ENCODE measurements at regions not wholly inside any gene's neighbourhood (a gene's known extent, or its start where the extent isn't known, plus 50 kb on each side); places are given as distances from the start of the nearest gene placed in this dataset.

- no peaks in the 10 kb centered on the region for H3K9me3 ChIP-seq
- no peaks in the 10 kb centered on the region for H3K4me1 ChIP-seq
- no peak overlapping the region for H3K27ac ChIP-seq
- no peaks in the 10 kb centered on the region for H3K36me3 ChIP-seq (ENCODE audit: low read depth, missing control alignments)
- no peaks in the 10 kb centered on the region for H3K27me3 ChIP-seq
- intact Hi-C loops (cut with DNase I; ENCODE audit: low total_unique reads), result no loop called here
- no peak for DNase-seq
- no peak overlapping the region for H3K4me3 ChIP-seq
- TF ChIP-seq POLR2A (IDR thresholded peaks at IDR 0.05) (no peak), CTCF (IDR thresholded peaks at IDR 0.05) (no peak)
- 82 to 83% methylated on average over 4 of the region's 4 CpGs for WGBS, 2 donors
Measured at GRCh38 chr7:84941936-84942335, 244.9 kb downstream of the SEMA3D start.

GRCh38 chr7:84941291-84941690 lies 245.6 kb downstream of the SEMA3D start:
- intact Hi-C loops (cut with DNase I; ENCODE audit: low total_unique reads), result no loop called here
- H3K36me3 ChIP-seq (ENCODE audit: low read depth, missing control alignments), result no peaks in the 10 kb centered on the region
- H3K27ac ChIP-seq, result no peak overlapping the region
- H3K27me3 ChIP-seq, result no peaks in the 10 kb centered on the region
- no peak for DNase-seq
- TF ChIP-seq CTCF (IDR thresholded peaks at IDR 0.05) (no peak), POLR2A (IDR thresholded peaks at IDR 0.05) (no peak)
- H3K4me3 ChIP-seq, result no peak overlapping the region
- no peaks in the 10 kb centered on the region for H3K9me3 ChIP-seq
- WGBS, 2 donors, result 60 to 62% methylated on average over 1 of the region's 1 CpG
- H3K4me1 ChIP-seq, result no peaks in the 10 kb centered on the region

DNA sequence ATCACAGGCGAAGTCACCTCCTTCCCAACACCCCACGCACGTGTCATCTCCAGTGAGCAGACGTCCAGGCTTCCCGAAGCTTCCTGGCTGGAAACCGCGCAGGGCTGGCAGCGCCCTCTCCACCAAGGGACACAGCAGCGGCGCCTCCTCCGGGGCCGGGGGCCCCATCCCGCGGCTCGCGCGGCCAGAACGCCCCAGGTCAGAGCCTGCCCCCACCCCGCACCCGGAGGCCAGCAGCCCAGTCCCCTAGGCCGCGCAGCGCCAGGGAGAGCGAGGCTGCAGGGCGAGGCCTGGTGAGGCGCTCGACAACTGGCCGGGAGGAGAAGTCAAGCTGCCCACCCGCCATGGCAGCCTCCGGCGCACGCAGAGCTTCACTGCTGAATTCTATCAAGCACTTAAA lies 247.0 kb downstream of the SEMA3D start:
- WGBS, 2 donors, result 62 to 67% methylated on average over 12 to 22 of the region's 32 CpGs

DNA sequence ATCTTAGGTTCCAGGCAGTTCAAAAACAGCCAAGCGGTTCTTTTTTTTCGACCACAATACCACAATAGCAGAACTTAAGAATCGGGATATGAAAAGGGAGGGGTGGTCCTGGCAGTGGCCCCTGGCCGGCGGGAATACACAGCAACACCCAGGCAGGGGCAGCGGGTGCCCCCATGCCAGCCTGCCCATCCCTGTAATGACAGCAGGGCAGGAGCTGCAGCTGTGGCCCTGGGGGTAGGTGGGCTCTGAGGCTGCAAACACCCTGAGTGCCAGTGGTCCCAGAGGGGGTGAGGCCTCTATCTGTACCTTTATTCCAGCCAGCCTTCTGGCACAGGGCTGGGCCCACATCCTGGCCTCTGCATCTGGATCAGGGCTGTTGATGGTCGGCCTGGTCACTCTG lies 247.4 kb downstream of the SEMA3D start:
- intact Hi-C loops (cut with DNase I; ENCODE audit: low total_unique reads), result no loop called here
- Histone ChIP-seq H3K27me3 (no peaks in the 10 kb centered on the region), H3K9me3 (no peaks in the 10 kb centered on the region), H3K4me1 (no peaks in the 10 kb centered on the region), H3K4me3 (peak overlapping the region; percentile 18 to 34), H3K36me3 (ENCODE audit: low read depth, missing control alignments) (no peaks in the 10 kb centered on the region), H3K27ac (no peak overlapping the region)
- TF ChIP-seq CTCF (IDR thresholded peaks at IDR 0.05) (no peak), POLR2A (IDR thresholded peaks at IDR 0.05) (no peak)
- WGBS, 2 donors, result 53 to 77% methylated on average over 4 to 7 of the region's 7 CpGs
- DNase-seq, result no peak

More for the DNA sequence above, 247.0 kb downstream of the SEMA3D start:
- H3K4me1 ChIP-seq, result no peaks in the 10 kb centered on the region
- H3K27me3 ChIP-seq, result no peaks in the 10 kb centered on the region
- intact Hi-C loops (cut with DNase I; ENCODE audit: low total_unique reads), result no loop called here
- peak overlapping the region; percentile 18 to 34 for H3K4me3 ChIP-seq
- no peaks in the 10 kb centered on the region for H3K9me3 ChIP-seq
- no peak overlapping the region for H3K27ac ChIP-seq
- no peak for DNase-seq
- TF ChIP-seq CTCF (IDR thresholded peaks at IDR 0.05) (no peak), POLR2A (IDR thresholded peaks at IDR 0.05) (no peak)
- H3K36me3 ChIP-seq (ENCODE audit: low read depth, missing control alignments), result no peaks in the 10 kb centered on the region

- H3K27me3 ChIP-seq, result no peaks in the 10 kb centered on the region
- no peaks in the 10 kb centered on the region for H3K4me1 ChIP-seq
- H3K27ac ChIP-seq, result no peak overlapping the region
- no peak for DNase-seq
- H3K36me3 ChIP-seq (ENCODE audit: low read depth, missing control alignments), result no peaks in the 10 kb centered on the region
- WGBS, 2 donors, result 95% methylated on average over 3 of the region's 3 CpGs
- intact Hi-C loops (cut with DNase I; ENCODE audit: low total_unique reads), result no loop called here
- no peak overlapping the region for H3K4me3 ChIP-seq
- TF ChIP-seq POLR2A (IDR thresholded peaks at IDR 0.05) (no peak), CTCF (IDR thresholded peaks at IDR 0.05) (no peak)
- H3K9me3 ChIP-seq, result no peaks in the 10 kb centered on the region
Measured at GRCh38 chr7:84924353-84924752, 262.5 kb downstream of the SEMA3D start.
